HuH-7 (cell line): ENCODE measurements at regions not wholly inside any gene's neighbourhood (a gene's known extent, or its start where the extent isn't known, plus 50 kb on each side); places are given as distances from the start of the nearest gene placed in this dataset.
"Not testable (repeated sequence)": the region's sequence is repeated elsewhere in the genome, so short reads cannot be mapped to it uniquely, and the experiment has no call there.

Experiments used
- DNase-seq: peaks from one replicate; pipeline ENCODE4 v3.0.0; 2011; ENCODE audit warnings: low spot score

DNA sequence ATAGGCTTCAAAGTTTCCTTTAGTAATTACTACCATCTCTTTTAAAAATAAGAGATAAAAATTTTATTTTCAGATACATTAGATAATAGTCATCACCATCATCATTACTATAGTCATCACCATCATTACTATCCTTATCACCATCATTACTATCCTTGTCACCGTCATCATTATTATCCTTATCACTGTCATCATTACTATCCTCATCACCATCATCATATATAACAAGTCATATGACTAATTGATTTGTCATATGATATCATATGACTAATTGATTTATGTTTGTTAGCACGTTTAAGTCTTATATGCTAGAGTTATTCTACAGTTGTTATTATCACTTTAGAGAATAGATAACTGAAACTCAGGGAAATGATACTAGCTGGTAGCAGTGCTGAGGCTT is 382.1 kb upstream of the CDH18 start:
- DNase-seq = no peak

DNA sequence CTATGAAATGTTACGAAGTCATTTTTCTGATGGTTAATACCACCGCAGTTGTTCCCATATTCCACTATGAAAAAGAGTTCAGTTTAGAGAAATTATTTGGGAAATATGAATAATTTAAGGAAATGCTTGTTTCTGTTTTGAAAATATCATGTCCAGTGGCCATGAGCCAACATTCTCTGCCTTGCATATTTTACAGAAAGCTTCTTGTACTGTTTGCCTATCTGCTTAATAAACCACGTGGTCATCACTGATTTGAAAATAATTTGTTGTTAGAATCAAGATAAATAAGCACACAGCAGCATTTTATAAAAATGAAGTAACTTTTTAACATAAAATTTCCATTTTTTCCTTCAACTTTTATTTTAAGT is 381.5 kb upstream of the CDH18 start:
- no peak for DNase-seq

DNA sequence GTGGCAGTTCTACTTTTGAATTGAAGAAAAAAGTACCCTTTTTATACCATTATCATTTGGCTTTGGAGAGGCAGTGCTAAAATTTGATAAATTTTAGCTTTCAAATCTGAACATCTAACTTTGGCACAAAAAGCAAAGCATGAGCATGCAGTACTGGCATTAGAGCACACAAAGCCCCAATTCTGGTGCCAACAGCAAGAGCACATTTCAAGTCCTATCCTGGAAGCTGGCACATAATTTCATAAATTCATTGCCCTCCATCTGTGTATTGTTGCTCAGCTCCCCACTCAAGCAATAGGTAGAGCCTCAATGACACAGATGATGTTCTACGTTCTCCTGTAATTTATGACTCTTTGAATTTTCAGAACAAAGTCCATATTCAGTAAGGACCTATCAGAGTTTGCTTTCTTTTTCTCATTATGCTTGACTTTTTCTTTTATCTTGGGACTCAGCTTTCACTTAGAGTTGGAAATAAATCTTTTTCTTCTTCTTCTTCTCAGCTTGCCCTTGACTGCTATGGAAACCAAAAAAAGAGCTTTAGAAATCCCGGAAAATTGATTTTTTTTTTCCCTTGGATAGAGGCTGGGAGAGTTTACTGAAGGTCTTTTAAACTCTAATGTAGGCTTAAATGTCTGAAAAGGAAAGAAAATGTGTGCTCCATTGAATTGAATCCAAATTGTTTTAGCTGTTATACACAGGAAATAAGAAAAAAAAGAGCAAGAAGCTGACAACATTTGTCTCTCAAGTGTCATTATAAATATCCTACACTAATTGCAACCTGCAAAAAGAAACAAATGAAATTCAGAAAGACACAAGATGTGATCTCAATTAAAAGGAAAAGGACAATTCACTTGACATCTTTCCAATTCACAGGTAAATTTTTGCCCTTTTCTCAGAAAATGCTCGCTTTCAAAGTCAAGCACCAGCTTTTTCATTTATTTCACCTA is 380.8 kb upstream of the CDH18 start:
- DNase-seq = no peak

GRCh38 chr5:20367178-20367577 is 379.2 kb upstream of the CDH18 start:
- no peak for DNase-seq

- no peak for DNase-seq
Observed at GRCh38 chr5:20360263-20360662, 372.3 kb upstream of the CDH18 start.

GRCh38 chr5:20359377-20359776 is 371.4 kb upstream of the CDH18 start:
- no peak for DNase-seq

DNA sequence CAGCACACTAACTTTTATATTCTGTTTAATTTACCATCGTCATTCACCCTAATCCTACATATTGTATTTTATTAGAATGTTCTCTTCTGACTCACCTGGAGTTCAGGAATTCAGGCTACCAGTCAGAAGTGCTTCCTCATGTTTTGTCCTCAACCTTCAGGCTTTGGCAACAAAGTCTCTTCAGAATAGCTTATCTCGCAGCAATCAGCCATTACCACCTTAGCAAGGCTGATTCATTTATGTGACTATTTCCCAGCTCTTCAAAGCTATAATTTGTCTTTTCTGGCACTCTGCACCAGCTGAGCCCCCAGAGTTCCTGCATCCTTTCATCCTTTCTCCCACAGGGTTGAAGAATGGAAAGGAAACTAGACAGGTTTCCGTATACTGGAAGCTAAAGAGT is 365.5 kb upstream of the CDH18 start:
- no peak for DNase-seq

DNA sequence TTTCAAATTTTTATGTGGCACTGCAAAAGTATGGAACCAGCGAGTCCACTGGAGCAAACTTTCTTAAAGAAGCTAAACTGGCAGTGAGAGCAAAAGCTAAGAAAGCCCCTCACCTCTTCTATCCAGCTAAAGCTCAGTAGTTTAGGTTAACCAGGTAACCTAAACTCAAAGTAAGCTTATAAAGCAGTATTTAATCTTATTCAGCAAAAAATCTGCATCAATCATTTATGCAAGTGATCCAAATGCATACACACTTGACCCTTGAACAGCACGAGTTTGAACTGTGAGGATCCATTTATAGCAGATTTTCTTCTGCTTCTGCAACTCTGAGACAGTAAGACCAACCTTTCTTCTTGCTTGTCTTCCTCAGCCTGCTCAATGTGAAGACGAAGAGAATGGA is 363.8 kb upstream of the CDH18 start:
- no peak for DNase-seq

DNA sequence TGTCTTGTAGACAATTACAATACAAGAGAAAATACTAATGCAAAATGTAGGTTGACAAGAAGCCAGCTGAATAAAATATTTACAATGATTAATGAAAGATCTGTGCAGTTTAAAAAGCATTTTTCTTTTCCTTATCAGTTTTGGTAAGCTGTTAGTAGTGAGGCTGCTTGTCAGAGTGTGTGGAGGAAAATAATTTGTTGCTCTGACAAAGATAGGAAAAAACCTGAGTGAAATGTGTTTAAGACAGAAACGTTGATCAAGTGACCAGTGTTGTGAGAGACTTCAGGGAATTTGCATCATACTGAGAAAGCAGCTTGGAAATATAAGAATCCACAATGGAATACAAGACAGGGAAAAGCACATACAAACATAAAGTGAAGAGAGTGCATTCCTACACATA is 360.3 kb upstream of the CDH18 start:
- DNase-seq = no peak

- DNase-seq = no peak
Observed at GRCh38 chr5:20347334-20347733, 359.3 kb upstream of the CDH18 start.

DNA sequence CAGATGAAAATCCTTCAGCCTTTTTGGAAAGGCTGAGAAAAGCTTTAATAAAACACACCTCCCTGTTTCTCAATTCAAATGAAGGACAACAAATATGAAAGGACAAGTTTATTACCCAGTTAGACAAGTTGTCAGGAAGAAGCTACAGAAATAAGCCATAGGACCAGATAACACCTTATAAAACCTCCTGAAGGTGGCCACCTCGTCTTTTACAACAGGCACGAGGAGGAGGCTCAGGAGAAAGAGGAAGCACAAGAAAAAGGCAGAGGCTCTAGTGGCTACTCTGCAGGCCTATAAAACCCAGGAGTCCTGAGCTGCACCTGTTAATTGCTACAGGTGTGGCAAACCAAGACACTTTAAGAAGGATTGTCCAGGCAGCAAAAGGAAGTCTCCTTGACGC is 352.1 kb upstream of the CDH18 start:
- no peak for DNase-seq

- DNase-seq = peak; percentile 1
Observed at GRCh38 chr5:20335978-20336377, 348.0 kb upstream of the CDH18 start.

- DNase-seq = no peak
Observed at GRCh38 chr5:20331826-20332225, 343.8 kb upstream of the CDH18 start.

- no peak for DNase-seq
Observed at GRCh38 chr5:20323323-20323722, 335.3 kb upstream of the CDH18 start.

- DNase-seq = no peak
Observed at GRCh38 chr5:20307391-20307790, 319.4 kb upstream of the CDH18 start.

DNA sequence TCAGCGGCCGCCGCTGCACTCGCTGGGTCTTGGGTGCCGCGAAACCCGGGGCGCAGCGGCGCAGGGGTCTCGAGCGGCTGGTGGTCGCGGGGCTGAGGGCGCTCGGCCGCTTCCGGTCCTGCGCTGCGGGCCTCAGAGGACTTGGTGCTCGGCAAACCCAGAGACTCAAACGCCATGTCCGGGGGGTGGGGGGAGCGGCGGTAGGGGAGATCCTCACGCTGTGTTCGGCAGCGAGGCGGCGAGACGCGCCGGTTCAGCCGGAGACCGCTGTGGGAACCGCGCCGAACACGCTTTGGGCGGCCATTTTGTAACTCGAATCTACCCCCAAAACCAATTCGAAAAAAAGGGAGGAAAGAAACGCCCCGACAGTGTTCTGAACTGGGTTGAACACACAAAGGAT is 317.5 kb upstream of the CDH18 start:
- DNase-seq = no peak

DNA sequence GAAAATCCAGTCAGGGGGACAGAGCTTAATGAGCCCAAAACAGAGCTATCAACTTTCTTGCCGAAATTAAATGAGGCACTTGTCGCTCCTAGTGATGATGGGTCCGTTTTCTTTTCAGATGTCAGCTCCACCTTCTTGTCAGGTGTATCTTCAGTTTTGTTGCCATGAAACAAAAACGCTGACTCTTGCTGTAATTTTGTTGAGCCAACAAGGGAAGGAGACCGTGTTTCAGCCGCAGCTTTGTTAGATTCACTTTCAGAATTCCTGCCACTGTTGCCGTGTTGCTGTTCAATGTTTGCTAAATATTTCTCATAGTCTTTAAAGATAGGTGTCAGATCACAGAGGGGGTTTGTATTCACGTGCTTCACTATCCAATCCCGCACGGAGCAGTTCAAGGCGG is 316.6 kb upstream of the CDH18 start:
- not testable (repeated sequence) for DNase-seq

GRCh38 chr5:20300110-20300509 is 312.1 kb upstream of the CDH18 start:
- DNase-seq = no peak

GRCh38 chr5:20294696-20295095 is 306.7 kb upstream of the CDH18 start:
- no peak for DNase-seq

DNA sequence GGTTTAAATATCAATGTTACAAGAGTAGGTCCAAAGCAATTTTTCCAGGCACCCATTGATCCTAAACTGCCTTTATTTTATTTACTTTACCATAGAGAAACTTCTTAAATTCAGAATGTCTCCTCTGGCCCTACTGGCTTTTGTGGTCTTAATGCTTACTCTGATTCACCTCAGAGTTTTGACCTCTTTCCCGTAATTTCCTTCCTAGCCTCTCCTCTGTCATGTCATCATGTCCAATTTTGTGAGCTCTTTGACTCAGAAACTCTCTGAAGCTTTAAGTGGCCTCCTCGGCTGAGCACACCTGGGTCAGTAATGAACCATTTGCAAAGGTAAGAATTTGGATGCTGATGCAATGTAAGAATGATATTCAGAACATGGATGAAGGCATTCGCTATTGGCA is 303.8 kb upstream of the CDH18 start:
- no peak for DNase-seq

DNA sequence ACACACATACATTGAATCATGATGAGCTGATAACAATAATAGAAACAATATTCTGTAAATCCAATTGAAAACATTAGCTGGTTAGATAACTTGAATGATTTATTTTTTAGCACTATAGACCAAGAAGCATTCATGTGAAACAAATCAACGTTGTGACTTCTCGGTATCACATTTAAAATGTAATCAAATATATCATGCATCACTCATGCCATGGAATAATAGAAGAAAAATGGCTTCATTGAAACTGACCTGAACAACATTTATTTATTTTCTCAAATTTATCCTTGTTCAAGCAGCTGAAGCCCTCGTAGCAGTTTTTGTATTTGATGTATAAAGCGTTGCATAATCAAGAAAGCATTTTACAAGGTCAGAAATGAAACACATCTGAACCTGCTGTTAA is 299.6 kb upstream of the CDH18 start:
- DNase-seq = no peak

GRCh38 chr5:20286512-20286911 is 298.5 kb upstream of the CDH18 start:
- DNase-seq = no peak

DNA sequence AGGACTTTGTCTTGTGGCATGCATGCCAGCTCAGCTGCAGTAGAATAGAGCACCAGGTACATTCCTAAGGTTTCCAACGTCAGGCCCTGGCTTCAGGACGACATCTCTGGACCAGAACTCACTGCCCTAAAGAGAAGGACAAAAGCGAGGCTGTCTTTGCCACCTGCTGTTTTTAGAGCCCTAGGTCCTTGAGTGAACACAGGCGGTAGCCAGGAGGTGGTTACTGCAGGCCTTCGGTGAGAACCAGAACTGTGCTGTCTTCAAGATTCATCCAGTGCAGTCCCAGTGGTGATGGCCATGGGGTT is 288.9 kb upstream of the CDH18 start:
- no peak for DNase-seq
